GM12874 (cell line): ENCODE measurements at regions not wholly inside any gene's neighbourhood (a gene's known extent, or its start where the extent isn't known, plus 50 kb on each side); places are given as distances from the start of the nearest gene placed in this dataset.

ENCODE experiments used
- TF ChIP-seq, protein P1 (sequence below): IDR thresholded peaks from 2 replicates; pipeline ENCODE4 v1.5.1; 2011; ENCODE audit warnings: low read depth, mild to moderate bottlenecking, control low read depth, low read length, moderate library complexity; ENCODE audit not compliant: insufficient read depth

DNA sequence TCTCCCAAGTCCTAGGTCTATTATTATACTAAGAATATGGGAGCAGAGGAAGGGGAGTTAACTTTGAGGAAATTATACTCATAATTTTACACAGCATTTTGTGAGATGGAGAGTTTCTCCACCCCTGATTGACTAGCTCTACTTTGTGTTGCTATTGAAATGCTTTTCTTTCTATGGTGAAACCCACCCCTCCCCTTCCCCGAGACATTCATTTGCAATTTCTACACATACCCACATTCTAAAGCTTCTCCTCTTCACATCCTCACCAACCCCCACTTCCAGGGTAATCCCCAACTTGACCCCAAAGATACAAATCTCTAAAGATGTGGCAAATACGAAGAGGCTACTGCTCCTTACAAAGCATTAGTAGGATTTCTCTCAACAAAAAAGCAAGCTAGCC lies 992.2 kb downstream of the BCL11A start:
- TF ChIP-seq, protein P1, sequence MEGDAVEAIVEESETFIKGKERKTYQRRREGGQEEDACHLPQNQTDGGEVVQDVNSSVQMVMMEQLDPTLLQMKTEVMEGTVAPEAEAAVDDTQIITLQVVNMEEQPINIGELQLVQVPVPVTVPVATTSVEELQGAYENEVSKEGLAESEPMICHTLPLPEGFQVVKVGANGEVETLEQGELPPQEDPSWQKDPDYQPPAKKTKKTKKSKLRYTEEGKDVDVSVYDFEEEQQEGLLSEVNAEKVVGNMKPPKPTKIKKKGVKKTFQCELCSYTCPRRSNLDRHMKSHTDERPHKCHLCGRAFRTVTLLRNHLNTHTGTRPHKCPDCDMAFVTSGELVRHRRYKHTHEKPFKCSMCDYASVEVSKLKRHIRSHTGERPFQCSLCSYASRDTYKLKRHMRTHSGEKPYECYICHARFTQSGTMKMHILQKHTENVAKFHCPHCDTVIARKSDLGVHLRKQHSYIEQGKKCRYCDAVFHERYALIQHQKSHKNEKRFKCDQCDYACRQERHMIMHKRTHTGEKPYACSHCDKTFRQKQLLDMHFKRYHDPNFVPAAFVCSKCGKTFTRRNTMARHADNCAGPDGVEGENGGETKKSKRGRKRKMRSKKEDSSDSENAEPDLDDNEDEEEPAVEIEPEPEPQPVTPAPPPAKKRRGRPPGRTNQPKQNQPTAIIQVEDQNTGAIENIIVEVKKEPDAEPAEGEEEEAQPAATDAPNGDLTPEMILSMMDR = no peak

DNA sequence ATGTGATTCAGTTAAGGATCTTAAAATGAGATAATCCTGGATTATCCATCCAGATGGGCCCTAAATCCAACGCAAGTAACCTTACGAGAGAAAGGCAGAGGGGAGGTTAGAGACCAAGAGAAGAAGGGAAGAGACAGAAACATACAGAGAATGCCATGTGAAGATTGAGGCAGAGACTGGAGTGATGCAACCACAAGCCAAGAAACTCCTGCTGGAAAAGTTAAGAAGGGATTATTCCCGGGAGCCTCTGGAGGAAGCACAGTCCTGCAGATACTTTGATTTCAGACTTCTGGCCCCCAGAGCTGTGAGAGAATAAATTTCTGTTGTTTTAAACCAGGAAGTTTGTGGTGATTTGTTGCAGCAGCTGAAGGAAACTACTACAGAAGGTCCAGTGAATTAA lies 992.7 kb downstream of the BCL11A start:
- TF ChIP-seq, protein P1 = no peak

DNA sequence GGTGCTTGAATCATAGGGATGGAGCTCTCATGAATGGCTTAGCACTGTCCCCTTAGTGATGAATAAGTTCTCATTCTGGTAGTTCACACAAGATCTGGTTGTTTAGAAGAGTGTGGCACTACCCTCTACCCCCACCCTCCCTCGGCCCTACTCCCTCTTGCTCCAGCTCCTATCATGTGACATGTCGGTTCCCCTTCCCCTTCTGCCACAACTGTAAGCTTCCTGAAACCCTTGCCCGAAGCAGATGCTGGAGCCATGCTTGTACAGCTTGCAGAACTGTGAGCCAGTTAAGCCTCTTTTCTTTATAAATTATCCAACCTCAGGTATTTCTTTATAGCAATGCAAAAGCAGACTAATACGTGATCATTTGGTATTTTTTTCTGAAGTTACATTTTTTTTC lies 1012.6 kb downstream of the BCL11A start:
- TF ChIP-seq, protein P1 = no peak

DNA sequence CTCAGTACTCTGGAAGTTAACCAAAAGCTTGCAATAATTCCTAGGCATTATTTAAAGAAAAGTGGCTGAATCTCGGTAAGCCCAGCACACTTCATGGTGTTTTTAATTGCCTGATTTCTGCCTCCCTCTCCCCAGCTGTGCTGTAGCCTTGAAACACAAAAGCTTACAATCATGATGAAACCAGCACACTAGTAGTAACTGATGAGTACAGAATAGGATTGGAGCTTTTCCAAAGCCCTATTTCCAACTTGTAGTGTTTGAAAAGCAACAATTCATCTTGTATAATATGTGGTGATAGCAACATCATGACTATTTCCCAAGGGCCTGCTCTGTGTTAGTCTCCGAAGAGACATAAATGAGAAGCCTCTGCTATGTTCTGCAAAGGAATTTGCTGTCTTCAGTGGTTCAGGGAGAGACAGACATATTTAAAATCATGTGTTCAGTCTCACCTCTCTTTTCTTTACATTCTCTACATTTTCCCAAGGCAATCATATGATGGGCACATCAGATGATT lies 1015.0 kb downstream of the BCL11A start:
- TF ChIP-seq, protein P1 = no peak

DNA sequence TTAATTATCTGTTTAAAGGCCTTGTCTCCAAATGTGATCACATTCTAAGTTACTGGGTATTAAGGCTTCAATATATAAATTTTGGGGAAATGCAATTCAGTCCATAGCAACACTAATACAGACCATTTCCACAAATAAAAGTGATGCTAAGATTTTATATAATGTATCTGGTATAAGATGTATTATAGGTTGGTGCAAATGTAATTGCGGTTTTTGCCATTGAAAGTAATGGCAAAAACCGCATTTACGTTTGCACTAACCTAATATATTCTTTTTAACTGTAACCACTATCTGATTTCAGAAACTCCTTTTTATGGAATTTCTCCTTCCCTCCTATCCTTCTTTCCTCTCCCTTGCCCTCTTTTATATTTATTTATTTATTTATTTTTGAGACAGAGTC lies 1020.6 kb downstream of the BCL11A start:
- TF ChIP-seq, protein P1 = no peak

DNA sequence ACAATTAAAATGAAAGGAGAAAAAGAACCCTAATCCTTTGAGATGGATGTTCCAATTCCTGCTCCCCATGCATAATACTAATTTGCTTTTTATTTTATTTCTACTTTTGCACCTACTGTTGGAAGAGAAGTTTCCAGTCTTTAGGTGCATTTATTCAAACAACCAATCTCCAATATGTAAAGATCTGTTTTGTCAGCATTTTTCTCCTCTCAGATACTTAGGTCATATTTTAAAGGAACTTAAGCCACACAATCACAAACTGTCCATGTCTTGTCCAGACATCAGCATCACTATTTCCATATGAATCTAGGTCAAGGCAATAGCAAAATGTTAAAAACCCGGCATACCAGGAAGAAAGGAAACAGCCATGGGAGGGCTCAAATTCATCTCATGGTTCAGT lies 1023.2 kb downstream of the BCL11A start:
- TF ChIP-seq, protein P1 = no peak

DNA sequence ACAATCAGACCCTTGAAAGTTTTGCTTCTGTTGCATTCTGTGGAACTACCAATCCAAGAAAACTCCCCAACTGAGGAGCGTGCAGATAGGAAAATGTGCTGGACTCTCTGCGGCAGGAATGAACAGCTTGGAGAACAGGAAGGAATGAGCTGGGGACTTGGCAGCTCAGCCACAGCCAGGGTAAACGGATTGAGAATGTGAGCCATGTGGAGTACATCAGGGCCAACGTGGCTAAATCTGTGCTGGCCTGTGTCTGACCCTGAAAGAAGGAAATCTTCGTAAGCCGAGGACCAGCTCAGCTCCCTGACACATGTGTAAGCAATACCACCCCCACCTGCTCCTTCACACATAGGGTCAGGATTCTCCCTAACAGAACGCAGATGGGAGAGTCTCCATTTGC lies 1023.7 kb downstream of the BCL11A start:
- TF ChIP-seq, protein P1 = no peak
